Body of pancreas (tissue), 4 donors: ENCODE measurements at regions not wholly inside any gene's neighbourhood (a gene's known extent, or its start where the extent isn't known, plus 50 kb on each side); places are given as distances from the start of the nearest gene placed in this dataset.

Experiments used
- ATAC-seq: fragments of 150-250 bp; one replicate; pipeline ENCODE4 v1.9.1; 2016
- DNase-seq, 4 donors: peaks; one replicate each; pipeline ENCODE4 v3.0.0-alpha.2; 2019
- H3K27ac ChIP-seq, 4 donors: fragments of 200-600 bp; sonication (generic); 1 replicate in 3 of 4; 2 replicates in 1 of 4; pipeline versions ENCODE4 v1.5.1 to v1.6.1; 2016 to 2019; ENCODE audit warnings: mild to moderate bottlenecking in 1 of 4, mixed read lengths in 1 of 4, moderate library complexity in 1 of 4
- H3K27me3 ChIP-seq, 2 donors: fragments of 200-600 bp; sonication (generic); one replicate each; pipeline ENCODE4 v1.6.0; 2016; ENCODE audit warnings: mild to moderate bottlenecking in 1 of 2
- H3K36me3 ChIP-seq, 2 donors: fragments of 200-600 bp; sonication (generic); replicated peaks in 1 of 2; 2 replicates each; pipeline ENCODE4 v1.5.1; 2016; ENCODE audit warnings: low read depth in 2 of 2; ENCODE audit not compliant: insufficient read depth in 1 of 2
- H3K4me1 ChIP-seq: fragments of 200-600 bp; sonication (generic); one replicate; pipeline ENCODE4 v1.6.0; 2016
- H3K4me3 ChIP-seq, 2 donors: fragments of 200-600 bp; sonication (generic); 1 replicate in 1 of 2; 2 replicates in 1 of 2; pipeline ENCODE4 v1.5.1; 2016 to 2019
- H3K9me3 ChIP-seq, 3 donors: fragments of 200-600 bp; sonication (generic); 1 replicate in 2 of 3; 2 replicates in 1 of 3; pipeline ENCODE4 v1.5.1; 2016
- CTCF ChIP-seq, 7 experiments: fragments of 450-650 bp in 4 of 7; fragments of 200-600 bp in 3 of 7; sonication (generic) in 3 of 7; IDR thresholded peaks; one replicate each; pipeline ENCODE4 v1.5.1; 2016 to 2019; ENCODE audit warnings: antibody characterized with exemption in 7 of 7
- POLR2A ChIP-seq, 3 donors: fragments of 450-650 bp; IDR thresholded peaks; one replicate each; pipeline ENCODE4 v1.6.1; 2016; ENCODE audit warnings: antibody characterized with exemption in 3 of 3, mild to moderate bottlenecking in 2 of 3
- WGBS, 2 donors: methylation state at CpG; one replicate each; pipeline ENCODE4 v1.1.5; 2017; 5-methylcytosine and 5-hydroxymethylcytosine counted together
- intact Hi-C: fragments of 100-400 bp; cut with DNase I; formaldehyde crosslinking; loops from one replicate; pipeline ENCODE4 v1.15.1; 2023

- TF ChIP-seq POLR2A (IDR thresholded peaks at IDR 0.05) (no peak), CTCF (IDR thresholded peaks at IDR 0.05) (no peak)
Measured at GRCh38 chr11:104325093-104325492, 161.1 kb upstream of the PDGFD start.

GRCh38 chr11:104324276-104324675, 160.3 kb upstream of the PDGFD start:
- no peaks in the 10 kb centered on the region for H3K9me3 ChIP-seq
- no peaks in the 10 kb centered on the region for H3K4me1 ChIP-seq
- intact Hi-C loops, result no loop called here
- no peaks in the 10 kb centered on the region for H3K36me3 ChIP-seq
- WGBS, 2 donors, result 96% methylated on average over 1 of the region's 1 CpG
- H3K27me3 ChIP-seq, result no peaks in the 10 kb centered on the region
- no peak overlapping the region for H3K4me3 ChIP-seq
- DNase-seq (no peak), ATAC-seq (no peak)
- TF ChIP-seq CTCF (IDR thresholded peaks at IDR 0.05) (no peak), POLR2A (IDR thresholded peaks at IDR 0.05) (no peak)
- no peak overlapping the region for H3K27ac ChIP-seq

More at GRCh38 chr11:104325093-104325492, 161.1 kb upstream of the PDGFD start:
- no peaks in the 10 kb centered on the region for H3K27me3 ChIP-seq
- ATAC-seq (no peak), DNase-seq (no peak)
- no peak overlapping the region for H3K27ac ChIP-seq
- H3K4me1 ChIP-seq, result no peaks in the 10 kb centered on the region
- intact Hi-C loops, result no loop called here
- no peak overlapping the region for H3K4me3 ChIP-seq
- no peaks in the 10 kb centered on the region for H3K36me3 ChIP-seq
- H3K9me3 ChIP-seq, result no peaks in the 10 kb centered on the region
- WGBS, 2 donors, result 85 to 86% methylated on average over 1 of the region's 1 CpG

GRCh38 chr11:104323841-104324240, 159.9 kb upstream of the PDGFD start:
- Histone ChIP-seq H3K36me3 (no peaks in the 10 kb centered on the region), H3K9me3 (no peaks in the 10 kb centered on the region), H3K4me3 (no peak overlapping the region), H3K4me1 (no peaks in the 10 kb centered on the region), H3K27me3 (no peaks in the 10 kb centered on the region), H3K27ac (no peak overlapping the region)
- TF ChIP-seq CTCF (IDR thresholded peaks at IDR 0.05), result no peak
- TF ChIP-seq POLR2A (IDR thresholded peaks at IDR 0.05), result no peak
- 94 to 95% methylated on average over 2 of the region's 2 CpGs for WGBS, 2 donors
- intact Hi-C loops, result no loop called here
- no peak for ATAC-seq
- DNase-seq, result no peak

GRCh38 chr11:104322696-104323095, 158.7 kb upstream of the PDGFD start:
- H3K27me3 ChIP-seq, result no peaks in the 10 kb centered on the region
- H3K4me1 ChIP-seq, result no peaks in the 10 kb centered on the region
- H3K27ac ChIP-seq, result no peak overlapping the region
- H3K4me3 ChIP-seq, result no peak overlapping the region
- no peak for TF ChIP-seq CTCF (IDR thresholded peaks at IDR 0.05)
- no peak for TF ChIP-seq POLR2A (IDR thresholded peaks at IDR 0.05)
- intact Hi-C loops, result no loop called here
- DNase-seq (no peak), ATAC-seq (no peak)
- no peaks in the 10 kb centered on the region for H3K36me3 ChIP-seq
- WGBS, 2 donors, result 65 to 77% methylated on average over 4 of the region's 4 CpGs
- H3K9me3 ChIP-seq, result no peaks in the 10 kb centered on the region

- 79 to 100% methylated on average over 1 of the region's 1 CpG for WGBS, 2 donors
- Histone ChIP-seq H3K9me3 (no peaks in the 10 kb centered on the region), H3K4me1 (no peaks in the 10 kb centered on the region), H3K4me3 (no peak overlapping the region), H3K27me3 (no peaks in the 10 kb centered on the region), H3K27ac (no peak overlapping the region), H3K36me3 (no peaks in the 10 kb centered on the region)
- intact Hi-C loops, result no loop called here
- ATAC-seq, result no peak
- TF ChIP-seq CTCF (IDR thresholded peaks at IDR 0.05) (no peak), POLR2A (IDR thresholded peaks at IDR 0.05) (no peak)
- DNase-seq, result no peak
Measured at GRCh38 chr11:104320956-104321355, 157.0 kb upstream of the PDGFD start.
